H9 (cell line): ENCODE measurements at regions not wholly inside any gene's neighbourhood (a gene's known extent, or its start where the extent isn't known, plus 50 kb on each side); places are given as distances from the start of the nearest gene placed in this dataset.

Experiments used
- DNase-seq: peaks from one replicate; pipeline ENCODE4 v3.0.0-alpha.2; 2017
- H2AFZ ChIP-seq: one replicate; pipeline ENCODE4 v1.6.1; 2013; ENCODE audit warnings: mild to moderate bottlenecking, low read length, control low read depth, moderate library complexity
- H2AK5ac ChIP-seq: 2 replicates; pipeline ENCODE4 v1.6.1; 2013; ENCODE audit warnings: low read length, control low read depth, mixed read lengths; ENCODE audit not compliant: insufficient read length
- H2BK120ac ChIP-seq: one replicate; pipeline ENCODE4 v1.6.1; 2013; ENCODE audit warnings: low read depth, mild to moderate bottlenecking, low read length, control low read depth, inconsistent platforms; ENCODE audit not compliant: poor library complexity, severe bottlenecking
- H2BK12ac ChIP-seq: 2 replicates; pipeline ENCODE4 v1.6.1; 2013; ENCODE audit warnings: low read length, control low read depth, mixed read lengths, low read depth; ENCODE audit not compliant: insufficient read length
- H2BK15ac ChIP-seq: 2 replicates; pipeline ENCODE4 v1.6.1; 2013; ENCODE audit warnings: low read depth, low read length, control low read depth
- H2BK20ac ChIP-seq: one replicate; pipeline ENCODE4 v1.6.1; 2013; ENCODE audit warnings: low read depth, mild to moderate bottlenecking, low read length, control low read depth, inconsistent platforms; ENCODE audit not compliant: poor library complexity, severe bottlenecking
- H2BK5ac ChIP-seq: 2 replicates; pipeline ENCODE4 v1.6.1; 2013; ENCODE audit warnings: low read length, control low read depth, mixed read lengths; ENCODE audit not compliant: insufficient read length
- H3K14ac ChIP-seq: 2 replicates; pipeline ENCODE4 v1.6.1; 2013; ENCODE audit warnings: low read length, control low read depth; ENCODE audit not compliant: insufficient read depth
- H3K18ac ChIP-seq: 2 replicates; pipeline ENCODE4 v1.6.1; 2013; ENCODE audit warnings: low read depth, mild to moderate bottlenecking, mixed read lengths, low read length, control low read depth; ENCODE audit not compliant: insufficient read length
- H3K23ac ChIP-seq: 2 replicates; pipeline ENCODE4 v1.6.1; 2013; ENCODE audit warnings: low read length, control low read depth, mixed read lengths, low read depth; ENCODE audit not compliant: insufficient read length
- H3K23me2 ChIP-seq: 2 replicates; pipeline ENCODE4 v1.6.1; 2013; ENCODE audit warnings: low read depth, mild to moderate bottlenecking, mixed read lengths, low read length, control low read depth; ENCODE audit not compliant: insufficient read length, poor library complexity, severe bottlenecking
- H3K27ac ChIP-seq: 2 replicates; pipeline ENCODE4 v1.5.1; 2013; ENCODE audit warnings: low read length, control low read depth, mixed read lengths, low read depth; ENCODE audit not compliant: insufficient read length
- H3K27me3 ChIP-seq: 2 replicates; pipeline ENCODE4 v1.6.1; 2013; ENCODE audit warnings: low read length, control low read depth, inconsistent platforms; ENCODE audit not compliant: insufficient read depth
- H3K4ac ChIP-seq: 2 replicates; pipeline ENCODE4 v1.6.1; 2013; ENCODE audit warnings: low read depth, mild to moderate bottlenecking, control low read depth, inconsistent platforms, low read length, moderate library complexity
- H3K4me1 ChIP-seq: 2 replicates; pipeline ENCODE4 v1.6.1; 2013; ENCODE audit warnings: low read length, control low read depth, inconsistent platforms; ENCODE audit not compliant: insufficient read depth
- H3K4me2 ChIP-seq: 2 replicates; pipeline ENCODE4 v1.6.1; 2013; ENCODE audit warnings: low read length, control low read depth, mixed read lengths; ENCODE audit not compliant: insufficient read length, insufficient read depth
- H3K56ac ChIP-seq: 2 replicates; pipeline ENCODE4 v1.6.1; 2013; ENCODE audit warnings: low read depth, mild to moderate bottlenecking, mixed read lengths, low read length, control low read depth; ENCODE audit not compliant: insufficient read length
- H3K79me1 ChIP-seq: 2 replicates; pipeline ENCODE4 v1.6.1; 2013; ENCODE audit warnings: low read depth, mild to moderate bottlenecking, moderate library complexity, low read length, control low read depth, inconsistent platforms; ENCODE audit not compliant: insufficient read depth, poor library complexity, severe bottlenecking
- H3K79me2 ChIP-seq: 2 replicates; pipeline ENCODE4 v1.6.1; 2013; ENCODE audit warnings: low read length, control low read depth, inconsistent platforms; ENCODE audit not compliant: insufficient read depth
- H3K9ac ChIP-seq: 2 replicates; pipeline ENCODE4 v1.6.1; 2013; ENCODE audit warnings: low read length, control low read depth, mixed read lengths; ENCODE audit not compliant: insufficient read length; ENCODE audit errors: extremely low read depth
- H3K9me3 ChIP-seq: one replicate; pipeline ENCODE4 v1.6.1; 2013; ENCODE audit warnings: low read depth, low read length, inconsistent platforms; ENCODE audit not compliant: control insufficient read depth
- H3T11ph ChIP-seq: one replicate; pipeline ENCODE4 v1.6.1; 2013; ENCODE audit warnings: mild to moderate bottlenecking, low read length, control low read depth, inconsistent platforms
- H4K20me1 ChIP-seq: one replicate; pipeline ENCODE4 v1.6.1; 2013; ENCODE audit not compliant: control insufficient read depth, insufficient read length, insufficient read depth
- H4K5ac ChIP-seq: 2 replicates; pipeline ENCODE4 v1.6.1; 2013; ENCODE audit warnings: low read depth, mild to moderate bottlenecking, mixed read lengths, low read length, control low read depth; ENCODE audit not compliant: insufficient read length
- H4K8ac ChIP-seq: replicated peaks from 2 replicates; pipeline ENCODE4 v1.6.1; 2013; ENCODE audit warnings: low read length, control low read depth, mixed read lengths, low read depth; ENCODE audit not compliant: insufficient read length
- H4K91ac ChIP-seq: 2 replicates; pipeline ENCODE4 v1.6.1; 2013; ENCODE audit warnings: low read depth, mild to moderate bottlenecking, moderate library complexity, mixed read lengths, low read length, control low read depth; ENCODE audit not compliant: insufficient read length
- H3K27ac Mint-ChIP-seq, 3 experiments: 2 replicates in 2 of 3; 3 replicates in 1 of 3; pipeline ENCODE4 v1.8.0; 2020 to 2021; ENCODE audit warnings: mixed read lengths in 3 of 3, mild to moderate bottlenecking in 1 of 3, moderate library complexity in 1 of 3
- H3K27me3 Mint-ChIP-seq: 2 replicates; pipeline ENCODE4 v1.8.0; 2021; ENCODE audit warnings: low read depth, mild to moderate bottlenecking, moderate library complexity, mixed read lengths
- H3K36me3 Mint-ChIP-seq, 3 experiments: 2 replicates in 2 of 3; 3 replicates in 1 of 3; pipeline ENCODE4 v1.8.0; 2020 to 2021; ENCODE audit warnings: low read depth in 3 of 3, mixed read lengths in 3 of 3; ENCODE audit not compliant: insufficient read depth in 1 of 3
- H3K4me1 Mint-ChIP-seq, 2 experiments: 2 replicates each; pipeline ENCODE4 v1.8.0; 2020; ENCODE audit warnings: mixed read lengths in 2 of 2
- H3K4me3 Mint-ChIP-seq, 2 experiments: 2 replicates in 1 of 2; 3 replicates in 1 of 2; pipeline ENCODE4 v1.8.0; 2020 to 2021; ENCODE audit warnings: mild to moderate bottlenecking in 2 of 2, mixed read lengths in 2 of 2, moderate library complexity in 1 of 2
- H3K9me3 Mint-ChIP-seq, 2 experiments: 2 replicates in 1 of 2; 3 replicates in 1 of 2; pipeline ENCODE4 v1.8.0; 2020; ENCODE audit warnings: mild to moderate bottlenecking in 2 of 2, mixed read lengths in 2 of 2, moderate library complexity in 1 of 2
- CTCF ChIP-seq: fragments of 200-600 bp; sonication (generic); conservative IDR thresholded peaks from 3 replicates; pipeline ENCODE4 v1.8.0; 2021; ENCODE audit warnings: antibody characterized with exemption, mild to moderate bottlenecking
- WGBS: extraction: QIAGEN DNeasy Blood & Tissue Kit; methylation state at CpG from one replicate; pipeline ENCODE4 v1.1.7; 2013; ENCODE audit warnings: missing lambda C conversion rate, low lambda C conversion rate, mixed read lengths; ENCODE audit not compliant: insufficient read length; ENCODE audit errors: extremely low coverage; 5-methylcytosine and 5-hydroxymethylcytosine counted together

GRCh38 chr12:58104351-58104755 lies 163.0 kb downstream of the ATP23 start:
- H2BK15ac ChIP-seq, result no peak overlapping the region
- DNase-seq, result no peak
- Mint-ChIP-seq H3K36me3 (peaks cover 0 to 8% (median 4%) of the 10 kb centered on the region in 3 experiments; a peak in 5 of 7 replicates), H3K27me3 (0 out of 2 replicates have a peak, but pooled peaks cover 1% of the 10 kb centered on the region), H3K27ac (no peak overlapping the region), H3K4me1 (no peaks in the 10 kb centered on the region), H3K4me3 (no peak overlapping the region), H3K9me3 (peaks cover 5 to 14% of the 10 kb centered on the region in 2 experiments; a peak in 2 of 5 replicates)
- no peak overlapping the region for H2AK5ac ChIP-seq
- no peak overlapping the region for H3K56ac ChIP-seq
- no CpG with 5 or more reads among the region's 4 CpGs for WGBS
- no peak overlapping the region for H3K4me2 ChIP-seq
- no peak overlapping the region for H2BK5ac ChIP-seq
- H3K23me2 ChIP-seq, result no peaks in the 10 kb centered on the region
- H3K79me1 ChIP-seq, result no peaks in the 10 kb centered on the region
- H3K14ac ChIP-seq, result no peak overlapping the region
- H3K79me2 ChIP-seq, result no peaks in the 10 kb centered on the region
- no peak overlapping the region for H3K18ac ChIP-seq
- H3K9ac ChIP-seq, result no peak overlapping the region
- no peak overlapping the region for H2BK20ac ChIP-seq
- no peak overlapping the region for H2BK12ac ChIP-seq
- no peak overlapping the region for H2BK120ac ChIP-seq
- no peak overlapping the region for H3K4ac ChIP-seq
- no peak overlapping the region for H3K27ac ChIP-seq
- no peaks in the 10 kb centered on the region for H3K27me3 ChIP-seq
- no peak overlapping the region for H4K91ac ChIP-seq
- no peak overlapping the region for H3K23ac ChIP-seq
- no peak overlapping the region for H4K8ac ChIP-seq
- H2AFZ ChIP-seq, result no peak overlapping the region
- no peak overlapping the region for H4K5ac ChIP-seq
- H4K20me1 ChIP-seq, result no peaks in the 10 kb centered on the region
- no peak for TF ChIP-seq CTCF
- H3K4me1 ChIP-seq, result no peaks in the 10 kb centered on the region
- no peak overlapping the region for H3T11ph ChIP-seq
- H3K9me3 ChIP-seq, result no peaks in the 10 kb centered on the region
